ENCODE measurements at regions not wholly inside any gene's neighbourhood (a gene's known extent, or its start where the extent isn't known, plus 50 kb on each side); places are given as distances from the start of the nearest gene placed in this dataset.

DNA sequence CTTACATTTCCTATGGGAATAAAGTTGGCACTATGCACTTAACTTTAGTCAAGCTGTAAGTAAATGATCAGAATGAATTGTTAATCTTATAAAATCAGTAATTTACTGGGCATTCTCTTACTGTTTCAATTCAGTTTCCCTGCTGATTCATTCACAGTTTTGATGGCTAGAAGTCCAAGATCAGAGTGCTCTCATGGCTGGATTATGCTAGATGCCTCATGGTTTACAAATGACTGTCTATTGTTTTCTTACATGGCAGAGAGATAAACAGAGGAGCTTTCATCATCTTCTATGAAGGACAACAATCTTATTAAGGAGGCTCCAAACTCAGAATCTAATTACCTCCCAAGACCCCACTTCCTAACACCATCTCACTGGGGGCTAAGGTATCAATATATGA is 135.1 kb upstream of the CARD18 start:
- ChIA-PET POLR2A (no interaction called here), RAD21 (ENCODE audit: low non-redundant PET in 1 of 2, low total read pairs in 2 of 2, uncharacterized antibody in 2 of 2, unreplicated experiment in 2 of 2) (no interaction called here), CTCF (no interaction called here)
- Histone ChIP-seq H3K9me3 (ENCODE audit: control insufficient read depth in 1 of 2, insufficient read depth in 1 of 2, low read depth in 1 of 2, low read length in 2 of 2) (no peaks in the 10 kb centered on the region), H3K9ac (ENCODE audit: low read length) (no peak overlapping the region), H3K4me2 (ENCODE audit: low read length) (no peak overlapping the region), H2AFZ (ENCODE audit: low read depth, low read length, poor library complexity, severe bottlenecking) (no peak overlapping the region), H3K4me3 (replicated peaks in 1 of 2; ENCODE audit: low read depth in 1 of 2, low read length in 2 of 2) (no peak overlapping the region), H3K36me3 (ENCODE audit: control insufficient read depth in 1 of 2, insufficient read depth in 2 of 2, low read length in 2 of 2) (no peaks in the 10 kb centered on the region), H3K27me3 (ENCODE audit: insufficient read depth, low read length) (no peaks in the 10 kb centered on the region), H3K27ac (ENCODE audit: low read depth, low read length) (no peak overlapping the region), H3K9me2 (ENCODE audit: insufficient read depth) (no peaks in the 10 kb centered on the region), H3K4me1 (ENCODE audit: control insufficient read depth in 1 of 2, insufficient read depth in 2 of 2, low read length in 2 of 2) (no peaks in the 10 kb centered on the region), H4K20me1 (ENCODE audit: insufficient read depth) (no peaks in the 10 kb centered on the region), H3K79me2 (ENCODE audit: insufficient read depth, low read length) (no peaks in the 10 kb centered on the region)
- BruUV-seq (replicated peaks) = no TSS peak
- TF ChIP-seq CTCF (IDR thresholded peaks at IDR 0.05 in 2 of 3, conservative IDR thresholded peaks at IDR 0.05 in 1 of 3; ENCODE audit: borderline replicate concordance in 1 of 3, insufficient read depth in 1 of 3, low read depth in 2 of 3, low read length in 2 of 3) (no peak), SRF (IDR thresholded peaks at IDR 0.05; ENCODE audit: low read depth) (no peak), POLR2AphosphoS5 (IDR thresholded peaks at IDR 0.05; ENCODE audit: low read depth, low read length) (no peak), ZFX (IDR thresholded peaks at IDR 0.05) (no peak)
- ATAC-seq (no peak), DNase-seq (ENCODE audit: low read depth, low spot score) (no peak)
- intact Hi-C loops (cut with micrococcal nuclease) = no loop called here

- RAD21 ChIA-PET (ENCODE audit: low non-redundant PET in 1 of 2, low total read pairs in 2 of 2, uncharacterized antibody in 2 of 2, unreplicated experiment in 2 of 2) = no interaction called here
- H3K27me3 ChIP-seq (ENCODE audit: insufficient read depth, low read length) = no peaks in the 10 kb centered on the region
- H2AFZ ChIP-seq (ENCODE audit: low read depth, low read length, poor library complexity, severe bottlenecking) = no peak overlapping the region
- no peaks in the 10 kb centered on the region for H3K9me3 ChIP-seq (ENCODE audit: control insufficient read depth in 1 of 2, insufficient read depth in 1 of 2, low read depth in 1 of 2, low read length in 2 of 2)
- H3K79me2 ChIP-seq (ENCODE audit: insufficient read depth, low read length) = no peaks in the 10 kb centered on the region
- H4K20me1 ChIP-seq (ENCODE audit: insufficient read depth) = no peaks in the 10 kb centered on the region
- CTCF ChIA-PET = no interaction called here
- no TSS peak for BruUV-seq (replicated peaks)
- ATAC-seq = no peak
- H3K36me3 ChIP-seq (ENCODE audit: control insufficient read depth in 1 of 2, insufficient read depth in 2 of 2, low read length in 2 of 2) = no peaks in the 10 kb centered on the region
- no peak overlapping the region for H3K4me3 ChIP-seq (replicated peaks in 1 of 2; ENCODE audit: low read depth in 1 of 2, low read length in 2 of 2)
- no peak for DNase-seq (ENCODE audit: low read depth, low spot score)
- H3K4me2 ChIP-seq (ENCODE audit: low read length) = no peak overlapping the region
- no peaks in the 10 kb centered on the region for H3K9me2 ChIP-seq (ENCODE audit: insufficient read depth)
- no peaks in the 10 kb centered on the region for H3K4me1 ChIP-seq (ENCODE audit: control insufficient read depth in 1 of 2, insufficient read depth in 2 of 2, low read length in 2 of 2)
- no peak overlapping the region for H3K27ac ChIP-seq (ENCODE audit: low read depth, low read length)
- H3K9ac ChIP-seq (ENCODE audit: low read length) = no peak overlapping the region
- POLR2A ChIA-PET = no interaction called here
- intact Hi-C loops (cut with micrococcal nuclease) = no loop called here
- TF ChIP-seq CTCF (IDR thresholded peaks at IDR 0.05 in 2 of 3, conservative IDR thresholded peaks at IDR 0.05 in 1 of 3; ENCODE audit: borderline replicate concordance in 1 of 3, insufficient read depth in 1 of 3, low read depth in 2 of 3, low read length in 2 of 3) (no peak), CEBPB (IDR thresholded peaks at IDR 0.05; ENCODE audit: low read depth) (no peak), ZBTB33 (IDR thresholded peaks at IDR 0.05; ENCODE audit: extremely low read depth, insufficient replicate concordance, low read length) (no peak), TCF7L2 (IDR thresholded peaks at IDR 0.05; ENCODE audit: borderline replicate concordance, extremely low read depth, insufficient read depth, insufficient read length) (no peak), EGR1 (IDR thresholded peaks at IDR 0.05; ENCODE audit: low read depth) (no peak)
Measured at GRCh38 chr11:105273660-105274280, 134.2 kb upstream of the CARD18 start.

Measured in HCT116 (cell line).